HepG2 (cell line): ENCODE measurements at regions not wholly inside any gene's neighbourhood (a gene's known extent, or its start where the extent isn't known, plus 50 kb on each side); places are given as distances from the start of the nearest gene placed in this dataset.
A peak's percentile ranks its signal among the peaks of the same experiment; 100 is the strongest.

ENCODE experiments used
- ATAC-seq: fragments of 200-7000 bp; cut with Tn5 transposase; 3 replicates; pipeline ENCODE4 v1.9.1; 2020; ENCODE audit warnings: mild to moderate bottlenecking, moderate library complexity
- BruUV-seq: library from RNA; stranded (reverse); fragments of 400-500 nt; replicated peaks from 2 replicates; lab custom pipeline; 2021; lab: Mats Ljungman, UMichigan
- CTCF ChIA-PET: fragments of 300-600 bp; formaldehyde crosslinking; extraction: SDS; loops from one replicate; lab custom pipeline; 2021; ENCODE audit warnings: low total read pairs, inconsistent platforms, low intra/inter-chr PET ratio; lab: Yijun Ruan, JAX
- POLR2A ChIA-PET: fragments of 350-600 bp; sonication (Branson Sonifier 250); formaldehyde crosslinking; loops from one replicate; lab custom pipeline; 2020; ENCODE audit warnings: antibody characterized with exemption, inconsistent platforms; lab: Yijun Ruan, JAX
- DNase-seq: peaks from one replicate; pipeline ENCODE4 v3.0.0-alpha.2; 2015; ENCODE audit warnings: low spot score
- FAIRE-seq: peaks from 3 replicates; lab custom pipeline; 2011; peaks lifted over from hg19 to GRCh38; lab: Jason Lieb, UNC
- H2AFZ ChIP-seq: one replicate; pipeline ENCODE4 v1.6.1; 2011; ENCODE audit warnings: low read length, inconsistent platforms
- H3K27ac ChIP-seq: fragments of 300-600 bp; 3 replicates; pipeline ENCODE4 v1.8.0; 2011; ENCODE audit warnings: mixed run types, mild to moderate bottlenecking, mixed read lengths, low read length, inconsistent platforms; ENCODE audit not compliant: insufficient read depth; ENCODE audit errors: extremely low read length
- H3K27me3 ChIP-seq, 2 experiments: fragments of 200-600 bp in 1 of 2; 2 replicates in 1 of 2; 3 replicates in 1 of 2; pipeline versions ENCODE4 v1.6.0 to v1.8.0; 2011; ENCODE audit warnings: low read length in 2 of 2, mild to moderate bottlenecking in 2 of 2, moderate library complexity in 2 of 2, inconsistent platforms in 1 of 2; ENCODE audit not compliant: insufficient read depth in 2 of 2, control insufficient read depth in 1 of 2
- H3K36me3 ChIP-seq, 2 experiments: fragments of 200-600 bp in 1 of 2; replicated peaks in 1 of 2; 2 replicates in 1 of 2; 3 replicates in 1 of 2; pipeline versions ENCODE4 v1.5.1 to v1.8.0; 2011; ENCODE audit warnings: low read length in 2 of 2, inconsistent platforms in 1 of 2; ENCODE audit not compliant: insufficient read depth in 2 of 2, control insufficient read depth in 1 of 2
- H3K4me1 ChIP-seq: 2 replicates; pipeline ENCODE4 v1.5.1; 2012; ENCODE audit warnings: low read length, inconsistent platforms; ENCODE audit not compliant: insufficient read depth
- H3K4me2 ChIP-seq: 2 replicates; pipeline ENCODE4 v1.6.0; 2011; ENCODE audit warnings: low read depth, low read length, inconsistent platforms
- H3K4me3 ChIP-seq, 3 experiments: fragments of 200-600 bp in 1 of 3; sonication (generic), shearing (Covaris generic) in 1 of 3; replicated peaks in 1 of 3; 2 replicates each; pipeline ENCODE4 v1.5.1; 2011 to 2016; ENCODE audit warnings: low read length in 3 of 3, inconsistent platforms in 2 of 3, low read depth in 2 of 3, mild to moderate bottlenecking in 2 of 3, control low read depth in 1 of 3, mixed read lengths in 1 of 3; ENCODE audit not compliant: insufficient read depth in 1 of 3
- H3K79me2 ChIP-seq: one replicate; pipeline ENCODE4 v1.6.1; 2011; ENCODE audit warnings: low read length, inconsistent platforms; ENCODE audit not compliant: insufficient read depth
- H3K9ac ChIP-seq: 2 replicates; pipeline ENCODE4 v1.6.0; 2011; ENCODE audit warnings: mild to moderate bottlenecking, low read depth, low read length, inconsistent platforms; ENCODE audit not compliant: insufficient read depth
- H3K9me3 ChIP-seq: 2 replicates; pipeline ENCODE4 v1.5.1; 2012; ENCODE audit warnings: mild to moderate bottlenecking, low read length
- H4K20me1 ChIP-seq: 2 replicates; pipeline ENCODE4 v1.6.0; 2011; ENCODE audit warnings: inconsistent platforms, mild to moderate bottlenecking, low read length, moderate library complexity; ENCODE audit not compliant: insufficient read depth
- NKX3-1 ChIP-seq: sonication (generic); formaldehyde crosslinking; IDR thresholded peaks from 2 replicates; pipeline ENCODE4 v1.5.0; 2020; ENCODE audit warnings: missing genetic modification reagents
- RBAK ChIP-seq: sonication (generic); formaldehyde crosslinking; IDR thresholded peaks from 2 replicates; pipeline ENCODE4 v1.5.1; 2020; ENCODE audit warnings: mild to moderate bottlenecking, missing genetic modification reagents
- STAG1 ChIP-seq: sonication (generic); formaldehyde crosslinking; IDR thresholded peaks from 2 replicates; pipeline ENCODE4 v1.4.0; 2020; ENCODE audit warnings: missing genetic modification reagents
- ZNF530 ChIP-seq: sonication (generic); formaldehyde crosslinking; IDR thresholded peaks from 2 replicates; pipeline ENCODE4 v1.5.0; 2020; ENCODE audit warnings: low read depth, mild to moderate bottlenecking, missing genetic modification reagents
- ZNF552 ChIP-seq: sonication (generic); formaldehyde crosslinking; IDR thresholded peaks from 2 replicates; pipeline ENCODE4 v1.9.0; 2022; ENCODE audit warnings: missing genetic modification reagents, mild to moderate bottlenecking, borderline replicate concordance
- ZNF629 ChIP-seq: sonication (generic); formaldehyde crosslinking; conservative IDR thresholded peaks from 2 replicates; pipeline ENCODE4 v1.5.0; 2020; ENCODE audit warnings: missing genetic modification reagents
- WGBS: methylation state at CpG from one replicate; pipeline ENCODE4 v1.1.6; 2017; ENCODE audit warnings: low lambda C conversion rate; 5-methylcytosine and 5-hydroxymethylcytosine counted together
- in situ Hi-C: cut with HindIII; loops from 2 replicates; pipeline ENCODE4 v1.10.0; 2017; ENCODE audit warnings: low pct_unique_long_range_greater_than_20kb; ENCODE audit not compliant: extremely low pct_ligation_motif_present
- intact Hi-C: fragments of 100-400 bp; cut with micrococcal nuclease; formaldehyde crosslinking; loops from one replicate; pipeline ENCODE4 v1.10.0; 2022; ENCODE audit not compliant: unreplicated experiment
- TF ChIP-seq, protein P1 (sequence below): sonication (generic); formaldehyde crosslinking; IDR thresholded peaks from 2 replicates; pipeline ENCODE4 v1.5.0; 2020; ENCODE audit warnings: mild to moderate bottlenecking, missing genetic modification reagents, moderate library complexity

DNA sequence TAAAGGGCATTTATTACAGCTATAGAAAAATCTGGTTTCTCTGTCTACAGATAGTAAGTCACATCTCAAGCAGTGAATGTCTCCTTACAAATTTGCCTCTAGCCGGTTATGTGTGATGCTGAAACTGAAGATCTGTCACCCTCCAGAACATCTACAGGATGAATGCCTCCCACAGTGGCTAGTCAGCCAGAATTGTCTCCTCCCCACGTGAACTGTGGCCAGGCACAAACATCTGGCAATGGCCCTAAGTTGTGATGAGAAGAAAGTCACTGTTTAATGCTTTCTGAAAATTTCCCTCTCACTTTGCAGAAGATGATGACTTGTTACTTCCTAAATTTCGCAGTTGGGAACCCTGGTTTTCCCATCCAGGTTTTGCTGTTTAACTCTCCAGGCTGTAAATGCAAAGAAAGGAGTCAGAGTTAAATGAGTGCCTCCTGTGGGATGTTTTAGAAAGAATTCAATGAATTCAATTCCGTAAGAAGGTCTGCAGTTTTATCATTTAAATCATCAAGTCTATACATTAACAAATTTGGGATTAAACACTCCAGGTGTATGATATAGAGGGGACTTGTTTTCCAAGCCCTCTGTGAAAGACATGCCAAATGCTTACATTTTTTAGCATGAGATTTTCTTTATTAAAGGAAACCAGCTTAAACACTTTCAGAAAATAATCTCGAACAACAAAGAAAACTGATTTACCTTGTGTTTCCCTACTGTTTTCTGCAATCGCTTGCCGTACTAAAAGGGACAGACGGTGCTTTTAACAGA, 55.4 kb upstream of the TLR3 start:
- H3K36me3 ChIP-seq, result no peaks in the 10 kb centered on the region
- peaks cover 0 to 3% of the 10 kb centered on the region in 2 experiments; a peak in 3 of 5 replicates for H3K27me3 ChIP-seq
- no peak for ATAC-seq
- intact Hi-C loops (no loop called here), in situ Hi-C loops (no loop called here)
- H3K79me2 ChIP-seq, result no peaks in the 10 kb centered on the region
- DNase-seq, result no peak
- no peak for TF ChIP-seq ZNF629 (CRISPR knock-in tag)
- no peak for TF ChIP-seq RBAK (CRISPR knock-in tag)
- TF ChIP-seq ZNF530, result no peak
- no peak for TF ChIP-seq ZNF552 (CRISPR knock-in tag)
- WGBS, result 52% methylated on average over 8 of the region's 8 CpGs
- H4K20me1 ChIP-seq, result no peaks in the 10 kb centered on the region
- H3K4me1 ChIP-seq, result no peaks in the 10 kb centered on the region
- no peak for FAIRE-seq
- no peak overlapping the region for H3K9ac ChIP-seq
- no TSS peak for BruUV-seq
- CTCF ChIA-PET, result interaction anchor here (0.6 kb wide), 1 partner anchor 126 kb away, joined by 3 read pairs; no protein-coding TSS in a partner anchor
- no peak overlapping the region for H3K27ac ChIP-seq
- no peak overlapping the region for H3K4me2 ChIP-seq
- no peaks in the 10 kb centered on the region for H3K9me3 ChIP-seq
- H2AFZ ChIP-seq, result no peak overlapping the region
- POLR2A ChIA-PET, result no interaction called here
- no peak overlapping the region for H3K4me3 ChIP-seq

DNA sequence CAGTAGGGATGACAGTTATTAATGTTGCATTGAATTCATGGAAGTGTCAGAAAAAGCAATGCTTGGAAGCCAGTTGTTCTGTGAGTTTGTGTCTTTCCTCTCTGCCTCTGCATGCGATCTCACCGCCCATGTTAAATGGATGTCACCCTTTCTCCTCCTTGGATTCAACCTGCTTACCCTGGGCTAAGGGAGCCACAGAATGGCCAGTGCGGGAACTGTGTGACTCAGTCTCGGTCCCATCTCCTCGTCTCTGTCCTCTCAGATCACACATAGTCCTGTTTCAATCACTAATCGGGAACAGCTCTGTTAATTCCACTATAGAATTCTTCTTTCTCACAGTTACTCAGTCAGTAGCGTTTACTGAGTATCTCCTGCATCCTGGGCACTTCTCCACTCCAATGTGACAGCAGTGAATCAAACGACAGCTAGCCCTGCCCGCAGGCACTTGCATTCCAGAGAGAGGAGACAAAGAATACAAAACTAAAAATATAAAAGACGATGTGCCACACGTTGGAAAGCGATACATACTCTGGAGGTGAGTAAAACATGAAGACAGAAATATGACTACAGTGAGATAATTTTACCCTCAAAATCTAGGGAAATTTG, 53.6 kb upstream of the TLR3 start:
- no peaks in the 10 kb centered on the region for H4K20me1 ChIP-seq
- ChIA-PET CTCF (no interaction called here), POLR2A (no interaction called here)
- H3K36me3 ChIP-seq, result no peaks in the 10 kb centered on the region
- no peak overlapping the region for H2AFZ ChIP-seq
- WGBS, result 74% methylated on average over 12 of the region's 12 CpGs
- no peak overlapping the region for H3K4me3 ChIP-seq
- no peak overlapping the region for H3K4me2 ChIP-seq
- no peaks in the 10 kb centered on the region for H3K9me3 ChIP-seq
- TF ChIP-seq STAG1 (CRISPR knock-in tag) (peak; percentile 61), NKX3-1 (CRISPR knock-in tag) (no peak)
- TF ChIP-seq, protein P1, sequence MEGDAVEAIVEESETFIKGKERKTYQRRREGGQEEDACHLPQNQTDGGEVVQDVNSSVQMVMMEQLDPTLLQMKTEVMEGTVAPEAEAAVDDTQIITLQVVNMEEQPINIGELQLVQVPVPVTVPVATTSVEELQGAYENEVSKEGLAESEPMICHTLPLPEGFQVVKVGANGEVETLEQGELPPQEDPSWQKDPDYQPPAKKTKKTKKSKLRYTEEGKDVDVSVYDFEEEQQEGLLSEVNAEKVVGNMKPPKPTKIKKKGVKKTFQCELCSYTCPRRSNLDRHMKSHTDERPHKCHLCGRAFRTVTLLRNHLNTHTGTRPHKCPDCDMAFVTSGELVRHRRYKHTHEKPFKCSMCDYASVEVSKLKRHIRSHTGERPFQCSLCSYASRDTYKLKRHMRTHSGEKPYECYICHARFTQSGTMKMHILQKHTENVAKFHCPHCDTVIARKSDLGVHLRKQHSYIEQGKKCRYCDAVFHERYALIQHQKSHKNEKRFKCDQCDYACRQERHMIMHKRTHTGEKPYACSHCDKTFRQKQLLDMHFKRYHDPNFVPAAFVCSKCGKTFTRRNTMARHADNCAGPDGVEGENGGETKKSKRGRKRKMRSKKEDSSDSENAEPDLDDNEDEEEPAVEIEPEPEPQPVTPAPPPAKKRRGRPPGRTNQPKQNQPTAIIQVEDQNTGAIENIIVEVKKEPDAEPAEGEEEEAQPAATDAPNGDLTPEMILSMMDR (CRISPR knock-in tag), result peak; percentile 57
- BruUV-seq, result no TSS peak
- no peak overlapping the region for H3K27ac ChIP-seq
- DNase-seq, result no peak
- no peak overlapping the region for H3K9ac ChIP-seq
- no peak for FAIRE-seq
- intact Hi-C loops (no loop called here), in situ Hi-C loops (no loop called here)
- no peaks in the 10 kb centered on the region for H3K4me1 ChIP-seq
- ATAC-seq, result peak; percentile 45; the same call in 2 of the 3 replicates
- peaks cover 0 to 3% of the 10 kb centered on the region in 2 experiments; a peak in 3 of 5 replicates for H3K27me3 ChIP-seq
- H3K79me2 ChIP-seq, result no peaks in the 10 kb centered on the region
